ENCODE measurements at regions not wholly inside any gene's neighbourhood (a gene's known extent, or its start where the extent isn't known, plus 50 kb on each side); places are given as distances from the start of the nearest gene placed in this dataset.
"Not testable (repeated sequence)": the region's sequence is repeated elsewhere in the genome, so short reads cannot be mapped to it uniquely, and the experiment has no call there.

GRCh38 chr5:106454050-106454449 is 1216.7 kb downstream of the EFNA5 start:
- TF ChIP-seq CTCF (IDR thresholded peaks at IDR 0.05), result no peak
- no peak overlapping the region for H3K4me3 Mint-ChIP-seq
- H3K27ac Mint-ChIP-seq, result no peak overlapping the region
- no peak for DNase-seq
- H3K9me3 Mint-ChIP-seq, result no peaks in the 10 kb centered on the region
- no peaks in the 10 kb centered on the region for H3K27me3 Mint-ChIP-seq (ENCODE audit: low read depth, poor library complexity)
- peaks cover 7% of the 10 kb centered on the region for H3K4me1 Mint-ChIP-seq
- no peaks in the 10 kb centered on the region for H3K36me3 Mint-ChIP-seq (ENCODE audit: low read depth)

- Mint-ChIP-seq H3K36me3 (ENCODE audit: low read depth) (no peaks in the 10 kb centered on the region), H3K27ac (no peak overlapping the region), H3K4me1 (peaks cover 7% of the 10 kb centered on the region), H3K4me3 (no peak overlapping the region), H3K27me3 (ENCODE audit: low read depth, poor library complexity) (no peaks in the 10 kb centered on the region), H3K9me3 (no peaks in the 10 kb centered on the region)
- no peak for TF ChIP-seq CTCF (IDR thresholded peaks at IDR 0.05)
- DNase-seq, result no peak
Measured at GRCh38 chr5:106451998-106452397, 1218.7 kb downstream of the EFNA5 start.

- H3K27me3 Mint-ChIP-seq (ENCODE audit: low read depth, poor library complexity), result no peaks in the 10 kb centered on the region
- H3K4me1 Mint-ChIP-seq, result no peaks in the 10 kb centered on the region
- H3K9me3 Mint-ChIP-seq, result no peaks in the 10 kb centered on the region
- no peak overlapping the region for H3K4me3 Mint-ChIP-seq
- TF ChIP-seq CTCF (IDR thresholded peaks at IDR 0.05), result no peak
- no peak for DNase-seq
- H3K27ac Mint-ChIP-seq, result no peak overlapping the region
- no peaks in the 10 kb centered on the region for H3K36me3 Mint-ChIP-seq (ENCODE audit: low read depth)
Measured at GRCh38 chr5:106443746-106444145, 1227.0 kb downstream of the EFNA5 start.

GRCh38 chr5:106435185-106435584 is 1235.6 kb downstream of the EFNA5 start:
- Mint-ChIP-seq H3K27me3 (ENCODE audit: low read depth, poor library complexity) (no peaks in the 10 kb centered on the region), H3K9me3 (peaks cover 15% of the 10 kb centered on the region), H3K4me3 (no peak overlapping the region), H3K27ac (no peak overlapping the region), H3K4me1 (no peaks in the 10 kb centered on the region), H3K36me3 (ENCODE audit: low read depth) (peaks cover 7% of the 10 kb centered on the region)
- no peak for TF ChIP-seq CTCF (IDR thresholded peaks at IDR 0.05)
- DNase-seq, result no peak

GRCh38 chr5:106430733-106431132 is 1240.0 kb downstream of the EFNA5 start:
- H3K36me3 Mint-ChIP-seq (ENCODE audit: low read depth); H3K4me3 Mint-ChIP-seq; DNase-seq; H3K4me1 Mint-ChIP-seq; H3K27ac Mint-ChIP-seq; H3K27me3 Mint-ChIP-seq (ENCODE audit: low read depth, poor library complexity): not testable (repeated sequence)
- peaks cover 23% of the 10 kb centered on the region for H3K9me3 Mint-ChIP-seq

- no peak overlapping the region for H3K4me3 Mint-ChIP-seq
- H3K27ac Mint-ChIP-seq, result peak overlapping the region; percentile 59
- no peaks in the 10 kb centered on the region for H3K36me3 Mint-ChIP-seq (ENCODE audit: low read depth)
- no peak for TF ChIP-seq CTCF (IDR thresholded peaks at IDR 0.05)
- H3K4me1 Mint-ChIP-seq, result no peaks in the 10 kb centered on the region
- H3K27me3 Mint-ChIP-seq (ENCODE audit: low read depth, poor library complexity), result peaks cover 2% of the 10 kb centered on the region
- H3K9me3 Mint-ChIP-seq, result no peaks in the 10 kb centered on the region
- peak; percentile 17 for DNase-seq
Measured at GRCh38 chr5:106423109-106423897, 1247.4 kb downstream of the EFNA5 start.

Data from nephron progenitor cell (in vitro differentiated cells).